ENCODE measurements at regions not wholly inside any gene's neighbourhood (a gene's known extent, or its start where the extent isn't known, plus 50 kb on each side); places are given as distances from the start of the nearest gene placed in this dataset.

GRCh38 chr5:4079831-4080230 lies 484.2 kb downstream of the IRX1 start:
- TF ChIP-seq CTCF (IDR thresholded peaks at IDR 0.05) (no peak), POLR2A (IDR thresholded peaks at IDR 0.05) (no peak), EP300 (IDR thresholded peaks at IDR 0.05) (no peak)

All from ovary (tissue), 3 donors.